HG02981 (cell line): ENCODE measurements at regions not wholly inside any gene's neighbourhood (a gene's known extent, or its start where the extent isn't known, plus 50 kb on each side); places are given as distances from the start of the nearest gene placed in this dataset.

Experiments used
- ATAC-seq: cut with Tn5 transposase; IDR thresholded peaks from one replicate; pipeline ENCODE4 v1.9.1; 2021; ENCODE audit warnings: mild to moderate bottlenecking, moderate library complexity; ENCODE audit not compliant: unreplicated experiment

DNA sequence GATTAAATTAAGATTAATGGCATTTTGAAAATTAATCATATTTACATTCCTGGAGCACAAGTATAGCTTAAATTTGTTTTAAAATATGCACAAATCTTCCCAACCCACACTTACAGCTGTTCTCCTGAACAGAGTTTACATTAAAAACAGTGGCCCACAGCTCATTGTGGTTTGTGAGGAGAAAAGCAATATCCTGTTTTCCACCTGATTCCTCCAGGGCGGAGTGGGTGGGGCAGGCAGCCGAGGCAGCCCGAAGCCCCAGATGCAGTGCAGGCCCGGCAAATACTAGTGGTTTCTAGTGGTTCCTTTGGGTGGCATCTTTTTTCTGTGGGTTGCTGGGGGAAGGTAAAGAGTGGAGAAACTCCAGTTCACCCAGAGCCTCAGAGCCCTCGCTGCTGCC is 280.8 kb downstream of the ARHGAP12 start:
- ATAC-seq: no peak

- no peak for ATAC-seq
Observed at GRCh38 chr10:31646519-31646918, 282.1 kb downstream of the ARHGAP12 start.

DNA sequence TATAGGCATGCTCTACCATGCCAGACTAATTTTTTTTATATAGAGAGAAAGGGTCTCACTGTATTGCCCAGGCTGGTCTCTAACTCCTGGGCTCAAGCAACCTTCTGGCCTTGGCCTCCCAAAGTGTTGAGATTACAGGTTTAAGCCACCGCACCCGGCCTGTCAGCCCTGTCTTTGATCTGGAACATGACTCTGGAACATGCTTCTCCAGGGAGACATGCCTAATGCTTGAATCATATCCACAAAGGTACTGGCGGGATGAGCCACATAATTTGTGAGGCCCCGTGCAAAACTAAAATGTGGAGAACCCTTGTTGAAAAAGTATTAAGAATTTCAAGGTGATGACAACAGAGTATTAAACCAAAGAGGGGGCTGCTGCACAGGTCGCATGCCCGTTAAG is 282.8 kb downstream of the ARHGAP12 start:
- ATAC-seq: no peak

DNA sequence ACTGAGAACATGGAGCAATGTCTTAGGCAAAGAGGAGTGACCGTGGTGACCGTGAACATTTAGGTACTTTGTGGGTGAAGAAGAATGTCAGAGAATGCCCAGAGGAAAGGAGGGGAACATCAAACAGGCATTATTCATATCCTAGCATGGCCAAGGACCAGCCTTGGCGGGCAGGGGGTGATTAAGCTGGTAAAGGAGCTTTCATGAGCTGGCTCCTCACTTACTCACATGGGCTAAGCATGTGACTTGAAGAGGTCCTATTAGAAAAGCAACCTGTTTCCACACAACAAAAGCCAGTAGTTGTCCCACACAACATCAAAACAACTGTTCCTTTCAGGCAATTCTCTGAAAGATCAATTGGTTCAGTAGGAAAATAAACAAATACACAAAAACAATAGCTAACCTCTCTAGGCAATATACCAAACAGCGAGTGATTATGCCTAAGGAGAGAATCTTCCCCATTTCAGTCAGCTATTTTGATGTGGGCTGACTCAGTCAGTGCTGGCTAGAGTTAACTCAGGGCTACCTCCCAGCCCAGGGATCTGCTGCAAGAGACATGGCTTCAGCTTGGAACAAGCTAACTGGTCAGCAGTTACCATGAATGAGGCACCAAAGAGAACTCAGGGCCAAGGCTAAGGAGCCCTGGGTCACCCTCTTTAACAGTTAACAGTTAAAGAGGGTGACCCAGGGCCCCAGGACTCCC is 283.5 kb downstream of the ARHGAP12 start:
- no peak for ATAC-seq

GRCh38 chr10:31642281-31642680 is 286.4 kb downstream of the ARHGAP12 start:
- no peak for ATAC-seq

- no peak for ATAC-seq
Observed at GRCh38 chr10:31635415-31636065, 293.1 kb downstream of the ARHGAP12 start.

GRCh38 chr10:31635009-31635408 is 293.6 kb downstream of the ARHGAP12 start:
- no peak for ATAC-seq

- ATAC-seq: no peak
Observed at GRCh38 chr10:31630861-31631567, 297.6 kb downstream of the ARHGAP12 start.

GRCh38 chr10:31625566-31625965 is 303.1 kb downstream of the ARHGAP12 start:
- ATAC-seq: no peak

DNA sequence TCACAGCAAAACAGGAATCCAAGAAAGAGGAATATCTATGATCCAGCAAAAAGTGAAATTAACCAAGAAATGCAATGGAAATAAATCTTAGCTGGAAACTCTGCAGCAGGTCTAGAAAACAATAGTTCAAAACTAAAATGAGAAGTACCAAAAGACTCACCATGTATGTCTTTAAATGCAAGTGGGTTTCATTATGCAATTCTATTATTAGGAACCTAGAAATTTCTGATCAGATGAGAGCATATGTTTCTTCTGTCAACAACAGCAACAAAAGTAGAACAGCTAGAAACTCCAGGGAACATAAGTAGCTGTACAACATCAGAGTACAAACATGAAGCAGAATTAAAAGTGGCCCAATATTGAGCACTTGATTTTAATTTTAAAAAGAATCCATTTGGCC is 304.0 kb downstream of the ARHGAP12 start:
- no peak for ATAC-seq

- ATAC-seq: no peak
Observed at GRCh38 chr10:31623947-31624346, 304.7 kb downstream of the ARHGAP12 start.

DNA sequence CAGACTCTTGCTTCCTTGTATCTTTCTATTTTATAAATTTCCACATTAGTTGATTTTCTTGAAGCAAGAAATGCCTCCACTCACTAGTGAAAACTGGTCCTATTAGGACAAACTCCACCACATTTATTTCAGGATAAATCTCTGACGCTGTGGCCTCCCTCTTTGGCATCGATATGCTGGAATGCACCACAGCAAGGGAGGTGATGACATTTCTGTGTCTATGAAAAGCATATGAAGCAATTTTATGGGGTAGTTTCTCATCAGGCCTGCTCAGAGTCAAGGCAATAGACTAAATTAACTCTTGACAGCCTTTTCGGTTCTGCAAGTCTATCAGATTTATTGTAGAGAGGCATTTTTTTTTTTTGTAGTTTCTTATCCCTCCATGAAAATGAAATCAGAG is 304.4 kb downstream of the ZEB1 start:
- no peak for ATAC-seq

DNA sequence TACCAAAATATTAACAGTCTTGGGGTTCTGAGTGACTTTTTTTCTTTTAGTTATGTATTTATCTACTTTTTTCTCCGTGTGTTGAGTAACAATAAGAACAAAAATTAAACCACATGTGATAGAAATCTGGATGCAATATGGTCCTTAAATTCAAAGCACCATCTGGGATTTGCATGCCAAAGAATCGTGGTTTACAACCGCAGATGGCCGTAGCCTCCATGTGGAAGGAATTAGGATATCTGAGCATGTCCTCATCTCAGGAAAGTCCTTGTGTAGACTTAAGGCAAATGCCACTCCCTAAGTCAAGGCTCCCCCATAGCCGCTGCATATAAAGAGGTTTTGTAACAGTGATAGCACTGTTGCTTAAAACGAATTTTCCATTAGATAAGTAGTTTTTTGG is 304.0 kb downstream of the ZEB1 start:
- no peak for ATAC-seq

- ATAC-seq: no peak
Observed at GRCh38 chr10:31621733-31622132, 302.7 kb downstream of the ZEB1 start.

- no peak for ATAC-seq
Observed at GRCh38 chr10:31620226-31621151, 301.5 kb downstream of the ZEB1 start.

- no peak for ATAC-seq
Observed at GRCh38 chr10:31619531-31620061, 300.6 kb downstream of the ZEB1 start.

- ATAC-seq: no peak
Observed at GRCh38 chr10:31618541-31619291, 299.7 kb downstream of the ZEB1 start.

GRCh38 chr10:31617757-31618156 is 298.7 kb downstream of the ZEB1 start:
- no peak for ATAC-seq

DNA sequence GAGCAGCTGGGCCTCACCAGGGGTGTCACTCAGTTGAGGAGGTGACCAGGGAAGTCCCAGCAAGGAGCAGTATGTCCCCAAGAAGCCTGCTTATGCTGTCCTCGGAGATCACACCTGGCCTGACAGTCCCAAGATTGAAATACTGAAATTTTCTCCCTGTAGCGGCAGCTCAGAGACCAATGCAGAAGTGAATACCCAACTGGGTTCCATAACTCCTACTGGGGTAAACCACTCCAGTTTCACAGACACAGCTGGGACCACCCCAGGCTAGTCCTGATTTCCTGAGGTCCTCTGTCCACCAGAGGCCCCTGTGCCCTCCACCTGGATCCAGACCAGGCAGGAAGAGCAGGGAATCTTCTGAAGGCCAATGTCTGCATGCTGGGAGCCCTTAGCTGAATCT is 298.1 kb downstream of the ZEB1 start:
- no peak for ATAC-seq

DNA sequence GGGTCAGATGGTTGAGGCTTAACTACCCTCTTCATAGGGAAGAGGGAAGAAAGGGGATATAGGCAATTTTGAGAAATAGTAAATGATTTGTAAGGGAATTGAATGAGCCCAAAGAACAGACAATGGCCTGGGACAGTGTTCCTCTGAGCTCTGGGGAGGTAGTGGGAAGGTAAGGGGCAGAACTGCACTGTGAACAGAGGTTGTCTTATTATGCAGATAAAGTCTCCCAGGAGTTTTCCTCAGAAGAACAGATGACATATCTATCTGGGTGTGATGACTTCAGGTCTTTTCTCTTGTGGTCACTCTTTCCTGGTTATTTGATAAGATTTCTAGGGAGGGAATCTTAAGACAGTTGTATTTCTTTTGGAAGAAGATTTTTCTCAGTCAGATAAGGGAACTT is 296.1 kb downstream of the ZEB1 start:
- no peak for ATAC-seq
